ENCODE measurements at regions not wholly inside any gene's neighbourhood (a gene's known extent, or its start where the extent isn't known, plus 50 kb on each side); places are given as distances from the start of the nearest gene placed in this dataset.

DNA sequence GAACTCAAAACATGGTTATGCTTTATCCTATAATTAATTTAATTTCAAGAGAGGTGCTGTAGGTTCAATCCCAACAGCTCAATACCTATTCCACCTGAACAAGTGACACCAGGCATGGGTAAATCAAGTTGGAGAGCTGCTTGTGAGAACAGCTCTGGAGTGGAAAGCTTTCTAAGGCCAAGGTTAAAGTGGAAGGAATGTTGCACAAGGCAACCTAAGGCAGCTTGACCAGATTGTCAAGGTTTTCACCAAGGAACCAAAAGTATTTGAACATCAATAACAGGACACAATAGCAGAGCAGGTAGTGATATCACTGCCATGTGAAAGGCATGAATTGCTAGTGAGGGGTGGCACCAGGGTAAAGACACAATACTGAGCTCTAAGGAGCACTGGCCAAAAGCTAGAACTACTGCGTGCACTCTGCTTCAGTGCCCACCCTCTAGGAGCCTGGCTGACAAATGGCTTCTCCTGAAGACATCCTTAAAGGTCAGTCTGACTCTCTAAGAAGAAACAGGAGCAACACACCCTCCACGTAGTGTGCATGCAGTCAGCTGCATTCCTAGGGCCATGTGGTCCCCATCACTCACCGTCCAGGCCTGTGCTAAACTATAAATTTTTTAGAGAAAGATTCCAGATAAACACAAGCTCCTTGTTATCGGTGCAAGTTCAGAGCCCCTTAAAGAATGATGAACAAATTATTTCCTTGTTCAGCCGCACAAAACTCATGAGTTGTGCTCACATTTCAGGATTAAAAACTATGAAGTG is 677.7 kb upstream of the KLF4 start:
- DNase-seq (ENCODE audit: extremely low read depth, low read depth), result no peak
- TF ChIP-seq, protein P1, sequence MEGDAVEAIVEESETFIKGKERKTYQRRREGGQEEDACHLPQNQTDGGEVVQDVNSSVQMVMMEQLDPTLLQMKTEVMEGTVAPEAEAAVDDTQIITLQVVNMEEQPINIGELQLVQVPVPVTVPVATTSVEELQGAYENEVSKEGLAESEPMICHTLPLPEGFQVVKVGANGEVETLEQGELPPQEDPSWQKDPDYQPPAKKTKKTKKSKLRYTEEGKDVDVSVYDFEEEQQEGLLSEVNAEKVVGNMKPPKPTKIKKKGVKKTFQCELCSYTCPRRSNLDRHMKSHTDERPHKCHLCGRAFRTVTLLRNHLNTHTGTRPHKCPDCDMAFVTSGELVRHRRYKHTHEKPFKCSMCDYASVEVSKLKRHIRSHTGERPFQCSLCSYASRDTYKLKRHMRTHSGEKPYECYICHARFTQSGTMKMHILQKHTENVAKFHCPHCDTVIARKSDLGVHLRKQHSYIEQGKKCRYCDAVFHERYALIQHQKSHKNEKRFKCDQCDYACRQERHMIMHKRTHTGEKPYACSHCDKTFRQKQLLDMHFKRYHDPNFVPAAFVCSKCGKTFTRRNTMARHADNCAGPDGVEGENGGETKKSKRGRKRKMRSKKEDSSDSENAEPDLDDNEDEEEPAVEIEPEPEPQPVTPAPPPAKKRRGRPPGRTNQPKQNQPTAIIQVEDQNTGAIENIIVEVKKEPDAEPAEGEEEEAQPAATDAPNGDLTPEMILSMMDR (IDR thresholded peaks at IDR 0.05; ENCODE audit: low read depth, low read length, missing control alignments), result no peak
- H3K4me3 ChIP-seq (replicated peaks; ENCODE audit: low read depth, low read length), result no peak overlapping the region

DNA sequence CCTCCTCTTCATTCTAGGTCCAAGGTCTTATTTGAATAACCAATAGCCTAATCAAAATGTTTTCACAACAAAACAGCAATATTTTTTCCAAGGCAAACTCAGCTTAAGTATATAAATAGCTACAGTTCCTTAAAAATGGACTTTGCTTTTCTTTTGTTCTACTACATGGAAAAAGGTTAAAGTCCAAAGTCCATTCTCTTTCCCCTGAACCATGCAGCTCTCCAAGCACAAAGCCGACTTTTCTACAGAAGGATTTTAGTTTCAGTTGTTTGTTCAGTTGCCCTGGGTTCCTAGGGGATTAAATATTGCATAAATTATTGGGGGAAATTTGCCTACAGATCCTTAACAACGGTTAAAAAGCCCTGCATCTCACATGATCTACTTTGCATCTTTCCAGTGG is 677.0 kb upstream of the KLF4 start:
- TF ChIP-seq, protein P1 (IDR thresholded peaks at IDR 0.05; ENCODE audit: low read depth, low read length, missing control alignments), result no peak
- no peak overlapping the region for H3K4me3 ChIP-seq (replicated peaks; ENCODE audit: low read depth, low read length)
- no peak for DNase-seq (ENCODE audit: extremely low read depth, low read depth)

DNA sequence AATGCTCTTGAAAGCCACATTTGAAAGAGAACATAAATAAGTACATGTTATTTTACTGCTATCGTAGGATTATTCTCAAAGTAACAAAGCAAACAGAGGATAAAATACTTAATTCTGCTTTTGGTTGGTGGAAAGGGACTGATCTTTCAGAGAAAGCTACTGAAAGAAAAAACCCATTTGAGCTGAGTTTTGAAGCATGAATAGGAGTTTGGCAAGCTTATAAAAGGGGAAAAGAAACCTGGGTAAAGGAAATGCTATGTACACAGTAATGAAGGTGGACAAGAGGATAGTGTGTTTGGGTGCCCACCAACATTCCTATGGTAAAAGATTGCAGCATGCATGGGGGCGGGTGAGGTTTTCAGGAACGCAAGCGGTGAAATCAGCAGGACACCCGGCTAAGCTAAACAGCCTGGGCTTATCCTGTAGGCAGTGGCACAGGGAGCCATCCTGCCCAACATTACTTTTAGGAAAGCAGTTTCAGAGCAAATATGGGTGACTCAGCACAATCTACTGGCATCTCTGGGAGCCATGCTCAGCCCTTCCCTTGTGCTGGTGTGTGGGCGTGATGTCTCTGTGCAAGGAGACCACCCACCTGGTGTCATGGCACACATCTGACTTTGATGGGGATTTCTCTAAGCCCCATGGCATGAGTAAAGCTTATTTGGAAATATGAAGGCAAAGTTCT is 673.9 kb upstream of the KLF4 start:
- DNase-seq (ENCODE audit: extremely low read depth, low read depth), result no peak
- TF ChIP-seq, protein P1 (IDR thresholded peaks at IDR 0.05; ENCODE audit: low read depth, low read length, missing control alignments), result no peak
- H3K4me3 ChIP-seq (replicated peaks; ENCODE audit: low read depth, low read length), result no peak overlapping the region

DNA sequence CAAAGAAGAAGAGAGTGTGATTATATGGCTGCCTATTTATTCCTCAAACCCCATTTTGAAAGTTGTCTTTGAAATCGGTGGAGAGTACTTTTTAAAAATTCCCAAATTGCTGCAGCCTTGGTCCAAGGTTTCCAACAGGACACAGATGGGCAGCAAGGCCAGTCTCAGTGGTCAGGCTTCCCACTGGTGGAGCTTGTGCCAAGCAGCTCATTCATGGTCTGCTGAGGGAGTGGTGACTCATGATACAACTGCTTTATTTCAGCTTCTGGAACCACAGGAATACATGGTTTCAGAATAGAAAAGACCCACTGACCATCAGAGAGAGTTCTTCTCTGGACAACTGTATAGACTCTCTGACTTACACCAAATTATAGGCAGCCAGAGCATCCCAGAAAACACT is 673.1 kb upstream of the KLF4 start:
- TF ChIP-seq, protein P1 (IDR thresholded peaks at IDR 0.05; ENCODE audit: low read depth, low read length, missing control alignments), result no peak
- no peak overlapping the region for H3K4me3 ChIP-seq (replicated peaks; ENCODE audit: low read depth, low read length)
- peak; percentile 30 for DNase-seq (ENCODE audit: extremely low read depth, low read depth)

DNA sequence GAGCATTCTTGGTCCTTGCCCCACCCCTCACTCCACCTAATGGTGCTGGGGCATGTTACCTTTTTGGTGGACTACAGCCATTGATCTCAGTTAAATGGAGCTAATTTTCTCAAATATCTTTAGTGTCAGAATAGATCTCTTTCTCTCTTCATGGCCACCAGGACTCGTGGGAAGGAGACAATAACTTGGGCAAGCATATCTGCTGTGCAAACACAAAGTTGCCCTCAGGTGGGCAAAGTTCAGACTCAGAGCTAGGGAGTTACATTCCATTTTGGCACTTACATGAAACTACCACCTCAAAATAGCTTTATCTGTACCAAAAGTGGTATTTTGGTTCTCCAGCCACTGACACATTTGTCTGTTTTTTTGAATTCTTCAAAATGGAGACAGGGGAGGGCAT is 671.9 kb upstream of the KLF4 start:
- no peak for DNase-seq (ENCODE audit: extremely low read depth, low read depth)
- H3K4me3 ChIP-seq (replicated peaks; ENCODE audit: low read depth, low read length), result no peak overlapping the region
- TF ChIP-seq, protein P1 (IDR thresholded peaks at IDR 0.05; ENCODE audit: low read depth, low read length, missing control alignments), result no peak

DNA sequence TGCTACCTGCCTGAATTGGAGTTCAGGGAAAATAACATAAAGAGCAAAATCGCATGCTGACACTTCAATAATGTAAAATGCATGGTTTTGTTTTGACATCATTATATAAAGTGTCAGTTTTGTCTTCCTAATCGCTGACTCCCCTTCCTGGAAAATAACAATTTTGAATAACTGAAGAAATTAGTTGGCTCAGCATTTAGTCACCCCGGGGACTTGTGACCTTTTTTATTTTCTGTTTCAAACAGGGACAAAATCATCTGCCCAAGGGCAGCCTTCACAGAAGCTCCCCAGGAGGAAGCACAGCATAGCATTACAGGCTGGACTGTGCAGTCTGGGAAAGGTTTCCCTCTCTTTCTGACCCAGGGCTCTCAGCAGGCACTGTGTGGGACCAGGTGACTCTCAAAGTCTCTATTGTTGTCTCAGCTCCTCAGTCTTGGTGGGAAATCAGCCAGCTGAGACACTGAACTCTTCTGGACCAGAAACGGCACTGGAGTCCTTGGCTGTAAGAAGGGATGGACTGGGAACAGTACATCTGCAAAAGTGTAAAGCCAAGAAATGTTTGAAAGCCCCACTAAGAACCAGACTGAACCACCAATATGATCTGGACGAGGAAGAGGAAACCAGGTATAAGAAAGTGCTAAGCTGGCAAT is 671.3 kb upstream of the KLF4 start:
- no peak for DNase-seq (ENCODE audit: extremely low read depth, low read depth)
- H3K4me3 ChIP-seq (replicated peaks; ENCODE audit: low read depth, low read length), result no peak overlapping the region
- TF ChIP-seq, protein P1 (IDR thresholded peaks at IDR 0.05; ENCODE audit: low read depth, low read length, missing control alignments), result no peak

Measured in HFF-Myc (cell line).